Small intestine (tissue), 7 donors: ENCODE measurements at regions not wholly inside any gene's neighbourhood (a gene's known extent, or its start where the extent isn't known, plus 50 kb on each side); places are given as distances from the start of the nearest gene placed in this dataset.

Experiments
- DNase-seq, 2 donors: peaks; one replicate each; pipeline versions ENCODE4 v3.0.0 to v3.0.0-alpha.2; 2013
- FAIRE-seq: peaks from 2 replicates; lab custom pipeline; 2012; peaks lifted over from hg19 to GRCh38; lab: Jason Lieb, UNC
- H3K27ac ChIP-seq, 3 donors: one replicate each; pipeline ENCODE4 v1.5.1; 2013; ENCODE audit warnings: low read length in 2 of 3, mild to moderate bottlenecking in 2 of 3, control low read depth in 1 of 3, inconsistent platforms in 1 of 3, low read depth in 1 of 3, moderate library complexity in 1 of 3
- H3K27me3 ChIP-seq, 3 donors: one replicate each; pipeline ENCODE4 v1.6.1; 2013; ENCODE audit warnings: low read length in 3 of 3, inconsistent platforms in 1 of 3; ENCODE audit not compliant: control insufficient read depth in 3 of 3, insufficient read depth in 3 of 3
- H3K36me3 ChIP-seq, 3 donors: one replicate each; pipeline ENCODE4 v1.6.1; 2013; ENCODE audit warnings: low read length in 3 of 3, inconsistent platforms in 1 of 3, low read depth in 1 of 3, mild to moderate bottlenecking in 1 of 3, moderate library complexity in 1 of 3; ENCODE audit not compliant: control insufficient read depth in 3 of 3, insufficient read depth in 2 of 3
- H3K4me1 ChIP-seq, 3 donors: one replicate each; pipeline ENCODE4 v1.6.1; 2013; ENCODE audit warnings: low read length in 2 of 3, inconsistent platforms in 1 of 3, low read depth in 1 of 3, mild to moderate bottlenecking in 1 of 3, moderate library complexity in 1 of 3; ENCODE audit not compliant: control insufficient read depth in 3 of 3, insufficient read depth in 2 of 3
- H3K4me3 ChIP-seq, 3 donors: one replicate each; pipeline ENCODE4 v1.5.1; 2013; ENCODE audit warnings: low read length in 3 of 3, control low read depth in 1 of 3, inconsistent platforms in 1 of 3, low read depth in 1 of 3, mild to moderate bottlenecking in 1 of 3, moderate library complexity in 1 of 3
- H3K9me3 ChIP-seq, 2 donors: one replicate each; pipeline ENCODE4 v1.6.1; 2013; ENCODE audit warnings: low read depth in 1 of 2, low read length in 1 of 2; ENCODE audit not compliant: control insufficient read depth in 2 of 2, insufficient read depth in 1 of 2
- WGBS, 3 donors: extraction: QIAGEN DNeasy Blood & Tissue Kit; methylation state at CpG; one replicate each; pipeline ENCODE4 v1.1.7; 2013; 5-methylcytosine and 5-hydroxymethylcytosine counted together
- donor health status: healthy with polysubstance abuse.
- donor health status: control.
- donor health status: control.
- donor health status: Bipolar disorder and iron deficiency.
- donor health status: healthy.

GRCh38 chr20:7571101-7571500, 369.2 kb downstream of the HAO1 start:
- Histone ChIP-seq H3K4me1 (no peaks in the 10 kb centered on the region), H3K36me3 (no peaks in the 10 kb centered on the region), H3K4me3 (no peak overlapping the region), H3K27me3 (no peaks in the 10 kb centered on the region), H3K9me3 (no peaks in the 10 kb centered on the region), H3K27ac (no peak overlapping the region)
- no peak for FAIRE-seq
- DNase-seq: no peak
- WGBS, 3 donors: 59 to 73% (median 60%) methylated on average over 3 of the region's 3 CpGs

- Histone ChIP-seq H3K36me3 (no peaks in the 10 kb centered on the region), H3K27me3 (no peaks in the 10 kb centered on the region), H3K4me1 (no peaks in the 10 kb centered on the region), H3K4me3 (no peak overlapping the region), H3K9me3 (no peaks in the 10 kb centered on the region), H3K27ac (no peak overlapping the region)
- WGBS, 3 donors: 60 to 73% (median 64%) methylated on average over 5 of the region's 5 CpGs
- FAIRE-seq (no peak), DNase-seq (no peak)
These were observed 368.7 kb downstream of the HAO1 start for GRCh38 chr20:7571521-7572055.

GRCh38 chr20:7579888-7580287, 360.4 kb downstream of the HAO1 start:
- H3K27ac ChIP-seq: no peak overlapping the region
- H3K27me3 ChIP-seq: no peaks in the 10 kb centered on the region
- FAIRE-seq (no peak), DNase-seq (no peak)
- WGBS, 3 donors: 71 to 72% (median 71%) methylated on average over 3 of the region's 3 CpGs
- H3K9me3 ChIP-seq: no peaks in the 10 kb centered on the region
- no peaks in the 10 kb centered on the region for H3K4me1 ChIP-seq
- H3K36me3 ChIP-seq: no peaks in the 10 kb centered on the region
- no peak overlapping the region for H3K4me3 ChIP-seq

GRCh38 chr20:7585126-7585679, 355.1 kb downstream of the HAO1 start:
- no peaks in the 10 kb centered on the region for H3K9me3 ChIP-seq
- H3K36me3 ChIP-seq: no peaks in the 10 kb centered on the region
- no peak for FAIRE-seq
- H3K27me3 ChIP-seq: no peaks in the 10 kb centered on the region
- H3K4me3 ChIP-seq: no peak overlapping the region
- WGBS, 3 donors: 66 to 76% (median 67%) methylated on average over 6 of the region's 6 CpGs
- peak in 1 of 2 donors; percentile 5 for DNase-seq
- no peak overlapping the region for H3K27ac ChIP-seq
- H3K4me1 ChIP-seq: no peaks in the 10 kb centered on the region

- FAIRE-seq: no peak
- no peaks in the 10 kb centered on the region for H3K36me3 ChIP-seq
- no peak overlapping the region for H3K4me3 ChIP-seq
- H3K27me3 ChIP-seq: no peaks in the 10 kb centered on the region
- no peaks in the 10 kb centered on the region for H3K4me1 ChIP-seq
- DNase-seq: no peak
- H3K27ac ChIP-seq: no peak overlapping the region
- no peaks in the 10 kb centered on the region for H3K9me3 ChIP-seq
- 71 to 88% (median 80%) methylated on average over 1 of the region's 1 CpG for WGBS, 3 donors
These were observed 353.8 kb downstream of the HAO1 start for GRCh38 chr20:7586481-7586880.

DNA sequence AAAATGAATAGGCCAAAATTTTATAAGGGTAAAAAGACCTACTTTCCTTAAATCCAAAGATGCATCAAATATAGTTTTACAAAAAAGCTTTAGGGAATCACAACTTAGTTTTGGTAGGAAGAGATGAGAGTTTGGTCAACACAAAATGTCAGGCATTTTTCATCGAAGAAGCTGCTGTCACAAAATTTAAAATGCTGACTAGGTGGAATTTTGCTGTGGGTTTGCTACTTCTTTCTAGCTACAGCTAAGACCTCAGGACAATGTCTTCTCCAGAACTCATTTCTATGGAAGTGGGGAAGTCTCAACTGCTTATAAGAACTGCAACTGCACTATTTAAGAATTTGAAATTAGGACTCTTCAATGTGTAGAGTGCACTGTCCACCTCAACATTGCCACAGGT, 351.1 kb downstream of the HAO1 start:
- FAIRE-seq (no peak), DNase-seq (no peak)
- Histone ChIP-seq H3K4me1 (no peaks in the 10 kb centered on the region), H3K36me3 (no peaks in the 10 kb centered on the region), H3K27ac (no peak overlapping the region), H3K9me3 (no peaks in the 10 kb centered on the region), H3K4me3 (no peak overlapping the region), H3K27me3 (no peaks in the 10 kb centered on the region)
- 40 to 96% (median 87%) methylated on average over 1 of the region's 1 CpG for WGBS, 3 donors

DNA sequence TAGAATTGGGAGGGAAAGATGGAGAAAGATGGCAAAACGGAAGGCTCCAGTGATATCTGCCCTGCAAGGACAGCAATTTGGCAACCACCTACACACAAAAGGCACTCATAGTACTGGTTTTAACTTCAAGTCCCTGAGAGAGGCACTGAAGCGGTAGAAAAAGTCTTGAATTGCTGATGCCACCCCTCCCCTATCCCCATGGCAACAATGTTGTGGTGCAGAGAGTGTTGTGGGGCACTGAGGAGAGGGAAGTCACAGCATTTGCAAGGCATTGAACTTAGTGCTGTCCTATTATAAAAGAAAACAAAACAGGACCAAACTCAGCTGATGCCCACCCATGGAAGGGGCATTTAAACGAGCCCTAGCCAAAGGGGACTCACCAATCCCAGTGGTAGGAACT, 343.7 kb downstream of the HAO1 start:
- no peak for FAIRE-seq
- Histone ChIP-seq H3K4me3 (no peak overlapping the region), H3K36me3 (no peaks in the 10 kb centered on the region), H3K27ac (no peak overlapping the region), H3K4me1 (no peaks in the 10 kb centered on the region), H3K9me3 (peaks cover 0 to 10% of the 10 kb centered on the region in 2 donors), H3K27me3 (no peaks in the 10 kb centered on the region)
- WGBS, 3 donors: 61 to 68% (median 67%) methylated on average over 3 of the region's 3 CpGs
- DNase-seq: no peak

DNA sequence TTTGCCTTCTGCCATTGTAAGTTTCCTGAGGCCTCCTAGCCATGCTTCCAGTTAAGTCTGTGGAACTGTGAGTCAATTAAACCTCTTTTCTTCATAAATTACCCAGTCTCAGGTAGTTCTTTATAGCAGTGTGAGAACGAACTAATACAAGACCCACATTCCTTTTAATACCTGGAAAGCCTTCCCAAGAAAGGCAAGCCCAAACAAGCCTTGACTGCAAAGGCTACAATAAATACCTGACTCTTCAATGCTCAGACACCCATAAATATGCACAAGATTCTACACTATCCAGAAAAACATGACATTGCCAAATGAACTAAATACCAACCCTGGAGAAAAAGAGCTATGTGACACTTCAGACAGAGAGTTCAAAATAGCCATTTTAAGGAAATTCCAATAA, 338.8 kb downstream of the HAO1 start:
- no peak overlapping the region for H3K4me3 ChIP-seq
- H3K4me1 ChIP-seq: no peaks in the 10 kb centered on the region
- WGBS, 3 donors: 58 to 83% (median 75%) methylated on average over 1 of the region's 1 CpG
- H3K36me3 ChIP-seq: no peaks in the 10 kb centered on the region
- no peaks in the 10 kb centered on the region for H3K27me3 ChIP-seq
- peaks cover 0 to 5% of the 10 kb centered on the region in 2 donors for H3K9me3 ChIP-seq
- FAIRE-seq: no peak
- H3K27ac ChIP-seq: no peak overlapping the region
- no peak for DNase-seq

- WGBS, 3 donors: 78 to 84% (median 80%) methylated on average over 3 of the region's 3 CpGs
- DNase-seq (no peak), FAIRE-seq (no peak)
- no peaks in the 10 kb centered on the region for H3K36me3 ChIP-seq
- H3K27ac ChIP-seq: no peak overlapping the region
- no peaks in the 10 kb centered on the region for H3K27me3 ChIP-seq
- H3K4me1 ChIP-seq: no peaks in the 10 kb centered on the region
- H3K9me3 ChIP-seq: no peaks in the 10 kb centered on the region
- H3K4me3 ChIP-seq: no peak overlapping the region
These were observed 333.3 kb downstream of the HAO1 start for GRCh38 chr20:7606941-7607340.
